ENCODE measurements at regions not wholly inside any gene's neighbourhood (a gene's known extent, or its start where the extent isn't known, plus 50 kb on each side); places are given as distances from the start of the nearest gene placed in this dataset.

DNA sequence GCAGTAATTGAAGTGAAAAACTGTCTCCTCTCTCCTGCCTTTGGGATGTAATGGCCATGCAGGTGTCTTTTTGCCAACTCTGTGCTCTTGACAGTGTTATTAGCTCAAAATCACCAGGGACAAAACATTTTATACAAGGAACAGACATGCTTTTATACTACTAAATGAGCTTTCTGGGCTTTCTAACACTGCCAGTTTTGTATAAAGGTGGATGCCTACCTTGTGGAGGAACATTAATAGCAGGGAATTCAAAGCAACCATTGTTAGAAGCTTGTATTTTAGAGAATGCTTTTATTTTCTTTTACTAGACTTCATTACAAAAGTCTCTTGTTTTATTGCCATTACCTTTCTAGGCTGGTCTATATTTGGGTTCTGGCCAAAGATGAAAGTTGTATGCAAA lies 54.7 kb upstream of the ARSJ start:
- Histone ChIP-seq H3K27ac (no peak overlapping the region), H3K9me3 (no peaks in the 10 kb centered on the region), H3K36me3 (no peaks in the 10 kb centered on the region), H3K27me3 (no peaks in the 10 kb centered on the region), H3K4me1 (ENCODE audit: insufficient read depth) (no peaks in the 10 kb centered on the region), H3K4me3 (no peak overlapping the region)
- TF ChIP-seq, protein P1, sequence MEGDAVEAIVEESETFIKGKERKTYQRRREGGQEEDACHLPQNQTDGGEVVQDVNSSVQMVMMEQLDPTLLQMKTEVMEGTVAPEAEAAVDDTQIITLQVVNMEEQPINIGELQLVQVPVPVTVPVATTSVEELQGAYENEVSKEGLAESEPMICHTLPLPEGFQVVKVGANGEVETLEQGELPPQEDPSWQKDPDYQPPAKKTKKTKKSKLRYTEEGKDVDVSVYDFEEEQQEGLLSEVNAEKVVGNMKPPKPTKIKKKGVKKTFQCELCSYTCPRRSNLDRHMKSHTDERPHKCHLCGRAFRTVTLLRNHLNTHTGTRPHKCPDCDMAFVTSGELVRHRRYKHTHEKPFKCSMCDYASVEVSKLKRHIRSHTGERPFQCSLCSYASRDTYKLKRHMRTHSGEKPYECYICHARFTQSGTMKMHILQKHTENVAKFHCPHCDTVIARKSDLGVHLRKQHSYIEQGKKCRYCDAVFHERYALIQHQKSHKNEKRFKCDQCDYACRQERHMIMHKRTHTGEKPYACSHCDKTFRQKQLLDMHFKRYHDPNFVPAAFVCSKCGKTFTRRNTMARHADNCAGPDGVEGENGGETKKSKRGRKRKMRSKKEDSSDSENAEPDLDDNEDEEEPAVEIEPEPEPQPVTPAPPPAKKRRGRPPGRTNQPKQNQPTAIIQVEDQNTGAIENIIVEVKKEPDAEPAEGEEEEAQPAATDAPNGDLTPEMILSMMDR (IDR thresholded peaks at IDR 0.05) = no peak
- no peak for TF ChIP-seq POLR2A (IDR thresholded peaks at IDR 0.05)
- TF ChIP-seq EP300 (IDR thresholded peaks at IDR 0.05) = no peak
- no peak for DNase-seq
- intact Hi-C loops (cut with DNase I) = no loop called here

DNA sequence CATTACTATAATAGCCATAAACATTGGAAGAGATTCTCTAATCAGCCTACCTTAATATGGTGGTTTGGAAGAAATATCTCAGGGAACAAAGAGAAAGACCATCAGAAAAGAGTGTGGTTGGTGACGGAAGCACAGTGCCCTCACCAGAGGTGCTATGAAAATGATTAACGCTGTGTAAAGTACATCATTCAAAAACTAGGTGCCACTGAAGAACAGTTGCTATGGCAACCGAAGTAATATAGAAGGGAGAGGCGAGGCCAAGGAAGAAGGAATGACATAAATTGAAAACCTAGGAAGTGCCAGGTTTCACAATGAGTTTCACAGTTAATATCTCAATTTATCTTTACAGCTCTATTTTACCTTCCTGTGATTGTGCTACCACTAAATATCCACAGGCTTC lies 57.0 kb upstream of the ARSJ start:
- no peaks in the 10 kb centered on the region for H3K36me3 ChIP-seq
- H3K4me1 ChIP-seq (ENCODE audit: insufficient read depth) = no peaks in the 10 kb centered on the region
- intact Hi-C loops (cut with DNase I) = no loop called here
- no peaks in the 10 kb centered on the region for H3K9me3 ChIP-seq
- no peak overlapping the region for H3K4me3 ChIP-seq
- H3K27me3 ChIP-seq = no peaks in the 10 kb centered on the region
- WGBS, 3 donors = 89 to 91% (median 89%) methylated on average over 4 of the region's 4 CpGs
- TF ChIP-seq EP300 (IDR thresholded peaks at IDR 0.05) (no peak), POLR2A (IDR thresholded peaks at IDR 0.05) (no peak)
- TF ChIP-seq, protein P1 (IDR thresholded peaks at IDR 0.05) = no peak
- no peak for DNase-seq
- H3K27ac ChIP-seq = no peak overlapping the region

DNA sequence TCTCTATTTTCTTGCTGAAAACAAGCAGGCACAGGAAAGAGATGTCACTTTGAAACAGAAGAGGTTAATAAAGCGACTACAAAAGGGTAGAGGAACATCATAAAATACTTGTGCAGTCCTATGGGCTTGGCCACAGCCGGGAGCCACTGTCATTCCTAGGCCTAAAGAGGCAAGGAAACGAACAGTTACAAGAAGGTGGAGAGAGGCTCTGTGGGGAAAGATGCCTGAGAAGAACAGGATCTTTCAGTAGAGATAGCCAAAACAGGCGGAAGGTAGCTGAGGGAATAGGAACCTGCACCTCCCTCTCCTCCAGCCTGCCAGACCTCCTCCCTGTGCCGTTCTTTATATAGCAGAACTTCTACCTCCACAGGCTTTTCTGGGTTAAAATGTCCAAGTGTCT lies 57.4 kb upstream of the ARSJ start:
- Histone ChIP-seq H3K27me3 (no peaks in the 10 kb centered on the region), H3K4me1 (ENCODE audit: insufficient read depth) (no peaks in the 10 kb centered on the region), H3K9me3 (no peaks in the 10 kb centered on the region), H3K4me3 (no peak overlapping the region), H3K36me3 (no peaks in the 10 kb centered on the region), H3K27ac (no peak overlapping the region)
- no peak for DNase-seq
- intact Hi-C loops (cut with DNase I) = no loop called here
- no peak for TF ChIP-seq POLR2A (IDR thresholded peaks at IDR 0.05)
- no peak for TF ChIP-seq EP300 (IDR thresholded peaks at IDR 0.05)
- TF ChIP-seq, protein P1 (IDR thresholded peaks at IDR 0.05) = no peak
- 80 to 85% (median 82%) methylated on average over 5 of the region's 5 CpGs for WGBS, 3 donors

DNA sequence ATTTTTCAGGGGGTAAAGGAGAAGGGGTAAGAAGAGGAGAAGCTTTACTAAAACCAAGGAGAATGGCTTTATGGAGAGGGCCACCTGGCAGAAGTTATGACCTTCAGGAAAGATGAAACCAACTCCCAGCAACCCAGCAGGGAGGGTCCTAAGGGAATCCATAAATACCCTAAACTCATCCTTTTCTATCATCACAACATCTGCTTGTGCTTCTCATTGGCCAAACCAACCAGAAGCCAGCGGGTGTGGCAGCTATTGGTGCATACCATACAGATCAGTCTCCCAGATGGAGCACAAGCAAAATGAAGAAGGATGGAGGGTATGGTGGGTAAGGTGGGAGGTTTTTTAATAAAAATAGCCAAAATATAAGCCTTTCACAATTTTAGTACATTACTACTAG lies 58.5 kb upstream of the ARSJ start:
- Histone ChIP-seq H3K9me3 (no peaks in the 10 kb centered on the region), H3K27ac (no peak overlapping the region), H3K27me3 (no peaks in the 10 kb centered on the region), H3K36me3 (no peaks in the 10 kb centered on the region), H3K4me3 (no peak overlapping the region), H3K4me1 (ENCODE audit: insufficient read depth) (no peaks in the 10 kb centered on the region)
- TF ChIP-seq EP300 (IDR thresholded peaks at IDR 0.05) (no peak), POLR2A (IDR thresholded peaks at IDR 0.05) (no peak)
- TF ChIP-seq, protein P1 (IDR thresholded peaks at IDR 0.05) = no peak
- WGBS, 3 donors = 95 to 100% (median 98%) methylated on average over 1 of the region's 1 CpG
- intact Hi-C loops (cut with DNase I) = no loop called here
- no peak for DNase-seq

All from ovary (tissue), 7 donors.